Breast epithelium (tissue), 4 donors: ENCODE measurements at regions not wholly inside any gene's neighbourhood (a gene's known extent, or its start where the extent isn't known, plus 50 kb on each side); places are given as distances from the start of the nearest gene placed in this dataset.

ENCODE experiments used
- DNase-seq, 2 donors: peaks; one replicate each; pipeline ENCODE4 v3.0.0-alpha.2; 2019; ENCODE audit warnings: low spot score in 2 of 2
- H3K27ac ChIP-seq, 2 donors: fragments of 200-600 bp; sonication (generic) in 1 of 2; one replicate each; pipeline ENCODE4 v1.5.1; 2016 to 2019; ENCODE audit warnings: mild to moderate bottlenecking in 1 of 2
- H3K27me3 ChIP-seq, 2 donors: fragments of 200-600 bp; sonication (generic) in 1 of 2; one replicate each; pipeline versions ENCODE4 v1.5.1 to v1.6.0; 2017 to 2019; ENCODE audit warnings: control low read depth in 1 of 2, mild to moderate bottlenecking in 1 of 2
- H3K36me3 ChIP-seq: fragments of 200-600 bp; one replicate; pipeline ENCODE4 v1.5.1; 2019
- H3K4me1 ChIP-seq, 2 donors: fragments of 200-600 bp; sonication (generic); one replicate each; pipeline ENCODE4 v1.5.1; 2016 to 2019; ENCODE audit warnings: control low read depth in 1 of 2
- H3K4me3 ChIP-seq, 3 donors: fragments of 200-600 bp; sonication (generic); 1 replicate in 2 of 3; 2 replicates in 1 of 3; pipeline ENCODE4 v1.5.1; 2016 to 2019; ENCODE audit warnings: mild to moderate bottlenecking in 3 of 3, moderate library complexity in 2 of 3
- H3K9me3 ChIP-seq, 2 donors: fragments of 200-600 bp; sonication (generic) in 1 of 2; one replicate each; pipeline ENCODE4 v1.5.1; 2016 to 2019; ENCODE audit warnings: control low read depth in 1 of 2
- CTCF ChIP-seq, 3 donors: fragments of 450-650 bp; IDR thresholded peaks; one replicate each; pipeline ENCODE4 v1.5.1; 2016 to 2017; ENCODE audit warnings: antibody characterized with exemption in 3 of 3, mild to moderate bottlenecking in 3 of 3, moderate library complexity in 3 of 3
- POLR2A ChIP-seq: fragments of 450-650 bp; IDR thresholded peaks from one replicate; pipeline ENCODE4 v1.6.1; 2016; ENCODE audit warnings: antibody characterized with exemption, mild to moderate bottlenecking, moderate library complexity
- POLR2AphosphoS5 ChIP-seq, 3 donors: sonication (generic); formaldehyde crosslinking; IDR thresholded peaks; one replicate each; pipeline ENCODE4 v1.6.1; 2017; ENCODE audit warnings: antibody characterized with exemption in 3 of 3
- intact Hi-C: fragments of 100-400 bp; cut with DNase I; formaldehyde crosslinking; loops from one replicate; pipeline ENCODE4 v1.15.1; 2023; ENCODE audit warnings: low total_unique reads

- intact Hi-C loops = loop anchor here (5.0 kb wide), 1 partner anchor 41 kb away; no protein-coding TSS in a partner anchor
- TF ChIP-seq POLR2AphosphoS5 (IDR thresholded peaks at IDR 0.05) = no peak
- no peak for TF ChIP-seq CTCF (IDR thresholded peaks at IDR 0.05)
- no peak for TF ChIP-seq POLR2A
- H3K27ac ChIP-seq = peak overlapping the region; percentile 29 to 45
- DNase-seq = no peak
- no peaks in the 10 kb centered on the region for H3K9me3 ChIP-seq
- H3K4me3 ChIP-seq = no peak overlapping the region
- no peaks in the 10 kb centered on the region for H3K36me3 ChIP-seq
- no peaks in the 10 kb centered on the region for H3K27me3 ChIP-seq
- H3K4me1 ChIP-seq = no peaks in the 10 kb centered on the region
These were observed 479.9 kb upstream of the AKR1E2 start for GRCh38 chr10:4345877-4346646.

- Histone ChIP-seq H3K36me3 (no peaks in the 10 kb centered on the region), H3K4me1 (no peaks in the 10 kb centered on the region), H3K9me3 (no peaks in the 10 kb centered on the region), H3K27ac (peak overlapping the region; percentile 29 to 54), H3K4me3 (no peak overlapping the region), H3K27me3 (no peaks in the 10 kb centered on the region)
- peak; percentile 57 to 58 for DNase-seq
- TF ChIP-seq POLR2AphosphoS5 (IDR thresholded peaks at IDR 0.05) (peak in 2 of 3 donors; percentile 47 to 53), POLR2A (no peak)
- intact Hi-C loops = no loop called here
These were observed 481.5 kb upstream of the AKR1E2 start for GRCh38 chr10:4344492-4344994.

GRCh38 chr10:4343873-4344272 lies 482.1 kb upstream of the AKR1E2 start:
- Histone ChIP-seq H3K27ac (peak overlapping the region in 1 of 2 donors; percentile 10), H3K4me1 (no peaks in the 10 kb centered on the region), H3K36me3 (no peaks in the 10 kb centered on the region), H3K27me3 (no peaks in the 10 kb centered on the region), H3K9me3 (no peaks in the 10 kb centered on the region), H3K4me3 (no peak overlapping the region)
- DNase-seq = no peak
- intact Hi-C loops = no loop called here
- TF ChIP-seq POLR2AphosphoS5 (IDR thresholded peaks at IDR 0.05) (no peak), POLR2A (no peak), CTCF (IDR thresholded peaks at IDR 0.05) (no peak)

- Histone ChIP-seq H3K27me3 (no peaks in the 10 kb centered on the region), H3K4me3 (no peak overlapping the region), H3K4me1 (no peaks in the 10 kb centered on the region), H3K9me3 (no peaks in the 10 kb centered on the region), H3K36me3 (no peaks in the 10 kb centered on the region), H3K27ac (no peak overlapping the region)
- intact Hi-C loops = no loop called here
- TF ChIP-seq POLR2A (no peak), POLR2AphosphoS5 (IDR thresholded peaks at IDR 0.05) (no peak), CTCF (IDR thresholded peaks at IDR 0.05) (no peak)
- DNase-seq = no peak
These were observed 482.9 kb upstream of the AKR1E2 start for GRCh38 chr10:4343091-4343490.

- no peak for TF ChIP-seq CTCF (IDR thresholded peaks at IDR 0.05)
- no peak for TF ChIP-seq POLR2AphosphoS5 (IDR thresholded peaks at IDR 0.05)
- TF ChIP-seq POLR2A = no peak
- no peak overlapping the region for H3K4me3 ChIP-seq
- H3K36me3 ChIP-seq = no peaks in the 10 kb centered on the region
- no peak for DNase-seq
- intact Hi-C loops = no loop called here
- H3K9me3 ChIP-seq = no peaks in the 10 kb centered on the region
- no peak overlapping the region for H3K27ac ChIP-seq
- no peaks in the 10 kb centered on the region for H3K4me1 ChIP-seq
- no peaks in the 10 kb centered on the region for H3K27me3 ChIP-seq
These were observed 487.2 kb upstream of the AKR1E2 start for GRCh38 chr10:4338768-4339167.
